Cardiac fibroblast (primary cell): ENCODE measurements at regions not wholly inside any gene's neighbourhood (a gene's known extent, or its start where the extent isn't known, plus 50 kb on each side); places are given as distances from the start of the nearest gene placed in this dataset.

Experiments
- DNase-seq, 2 donors: peaks; one replicate each; pipeline versions ENCODE4 v3.0.0 to v3.0.0-alpha.2; 2010; ENCODE audit warnings: low read depth in 2 of 2
- H3K4me3 ChIP-seq, 2 donors: replicated peaks in 1 of 2; 1 replicate in 1 of 2; 2 replicates in 1 of 2; pipeline ENCODE4 v1.5.1; 2011; ENCODE audit warnings: low read depth in 2 of 2, low read length in 2 of 2, mild to moderate bottlenecking in 2 of 2, moderate library complexity in 1 of 2
- CTCF ChIP-seq: IDR thresholded peaks from one replicate; pipeline ENCODE4 v1.5.1; 2011; ENCODE audit warnings: low read depth, mild to moderate bottlenecking, low read length, inconsistent platforms

- no peak overlapping the region for H3K4me3 ChIP-seq
- DNase-seq: peak in 1 of 2 donors; percentile 33
- no peak for TF ChIP-seq CTCF
Observed at GRCh38 chr2:17035010-17035409, 369.4 kb upstream of the CYRIA start.

- TF ChIP-seq CTCF: no peak
- DNase-seq: no peak
- H3K4me3 ChIP-seq: no peak overlapping the region
Observed at GRCh38 chr2:17030047-17030446, 364.4 kb upstream of the CYRIA start.

DNA sequence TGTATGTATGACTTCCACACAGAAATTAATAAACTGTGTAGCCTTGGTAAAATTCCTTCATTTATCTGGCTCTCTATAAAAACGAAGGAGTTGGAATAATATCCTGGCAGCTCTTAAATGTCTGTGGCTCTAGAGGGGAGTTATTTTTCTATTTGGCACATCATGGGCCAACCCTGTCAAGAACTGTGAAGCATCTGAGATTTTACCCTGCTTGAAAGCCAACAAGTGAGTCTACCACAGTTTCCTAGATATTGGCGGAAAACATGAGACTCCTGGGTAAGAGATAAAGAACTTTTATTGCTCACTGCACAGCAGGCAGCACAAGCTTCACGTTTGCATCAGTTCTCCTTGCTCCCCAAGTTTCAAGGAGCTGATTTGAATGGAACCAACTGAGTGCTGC is 346.7 kb upstream of the CYRIA start:
- DNase-seq: no peak
- TF ChIP-seq CTCF: no peak

DNA sequence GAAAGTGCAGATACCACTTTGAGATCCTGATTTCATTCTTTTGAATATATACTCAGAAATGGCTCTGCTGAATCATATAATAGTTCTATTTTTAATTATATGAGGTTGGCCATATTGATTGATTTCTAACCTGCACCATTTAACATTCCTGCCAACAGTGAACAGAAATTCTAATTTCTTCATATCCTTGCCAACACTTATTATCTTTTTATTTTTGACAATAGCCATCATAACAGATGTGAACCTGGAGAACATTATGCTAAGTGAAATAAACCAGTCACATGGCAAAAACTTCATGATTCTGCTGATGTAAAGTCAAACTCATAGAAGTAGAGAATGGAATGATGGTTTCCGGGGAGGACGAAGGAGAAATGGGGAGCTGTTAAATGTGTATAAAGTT is 344.5 kb upstream of the CYRIA start:
- no peak for DNase-seq
- no peak for TF ChIP-seq CTCF
- no peak overlapping the region for H3K4me3 ChIP-seq

More for the DNA sequence above, 346.7 kb upstream of the CYRIA start:
- H3K4me3 ChIP-seq: no peak overlapping the region

DNA sequence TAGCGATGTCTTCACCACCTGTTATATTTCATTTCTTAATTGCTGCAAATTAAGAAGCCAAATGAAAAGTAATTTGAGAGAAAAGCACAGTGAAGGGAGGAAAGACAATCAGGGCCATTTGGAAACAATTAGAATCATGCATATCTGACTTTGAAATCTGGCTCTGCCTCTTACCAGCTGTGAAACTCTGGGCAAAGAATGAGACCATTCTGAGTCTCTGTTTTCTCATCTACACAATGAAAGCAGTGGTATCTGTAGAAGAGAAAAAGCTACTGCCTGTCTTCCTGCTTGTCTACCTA is 334.5 kb upstream of the CYRIA start:
- no peak overlapping the region for H3K4me3 ChIP-seq
- DNase-seq: no peak
- TF ChIP-seq CTCF: no peak

- DNase-seq: no peak
- no peak overlapping the region for H3K4me3 ChIP-seq
- no peak for TF ChIP-seq CTCF
Observed at GRCh38 chr2:16999347-17000183, 333.9 kb upstream of the CYRIA start.

GRCh38 chr2:16978301-16978700 is 312.7 kb upstream of the CYRIA start:
- DNase-seq: no peak
- H3K4me3 ChIP-seq: no peak overlapping the region
- TF ChIP-seq CTCF: no peak
